TTC549 (cell line): ENCODE measurements at regions not wholly inside any gene's neighbourhood (a gene's known extent, or its start where the extent isn't known, plus 50 kb on each side); places are given as distances from the start of the nearest gene placed in this dataset.
"Not testable (repeated sequence)": the region's sequence is repeated elsewhere in the genome, so short reads cannot be mapped to it uniquely, and the experiment has no call there.

Experiments used
- FAIRE-seq: peaks from 2 replicates; lab custom pipeline; 2012; peaks lifted over from hg19 to GRCh38; lab: Jason Lieb, UNC

DNA sequence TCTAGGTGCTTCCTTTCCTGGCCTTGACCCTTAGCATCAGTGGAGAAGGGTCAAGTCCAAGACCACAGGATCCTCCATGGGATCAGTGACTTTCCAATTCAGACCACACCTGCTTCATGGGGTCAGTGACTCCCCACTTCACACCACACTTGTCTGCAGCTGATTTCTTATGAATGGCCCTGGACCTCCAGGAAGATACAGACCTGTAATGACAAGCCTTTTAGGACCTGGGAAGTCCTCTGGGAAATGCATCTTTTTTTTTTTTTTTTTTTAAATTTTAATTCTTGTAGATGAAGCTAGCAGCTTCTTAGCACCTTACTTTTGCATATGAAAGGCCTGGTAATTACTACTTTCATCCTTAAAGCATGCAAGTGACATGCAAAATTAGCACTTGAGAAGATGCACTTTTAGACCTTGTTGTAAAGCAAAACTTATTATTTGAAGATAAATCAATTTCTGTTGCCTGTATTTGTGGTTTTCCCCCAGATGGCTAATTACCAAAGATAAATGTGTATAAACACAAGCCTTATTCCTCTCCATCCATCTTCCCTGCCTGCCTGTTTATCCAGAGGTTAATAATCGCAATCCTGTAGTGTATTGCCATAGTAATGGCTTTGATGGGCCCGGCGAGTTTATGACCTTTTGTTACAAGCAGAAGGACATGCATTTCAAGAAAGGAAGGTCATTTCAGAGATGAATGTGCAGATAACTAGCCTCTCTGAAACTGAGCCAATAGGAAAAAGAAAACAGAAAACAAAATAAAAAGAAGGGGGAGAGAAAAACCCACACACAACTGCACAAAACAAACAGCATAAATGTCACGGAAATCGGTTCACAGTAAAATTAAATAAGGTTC is 1018.7 kb downstream of the TYW1 start:
- FAIRE-seq: no peak

DNA sequence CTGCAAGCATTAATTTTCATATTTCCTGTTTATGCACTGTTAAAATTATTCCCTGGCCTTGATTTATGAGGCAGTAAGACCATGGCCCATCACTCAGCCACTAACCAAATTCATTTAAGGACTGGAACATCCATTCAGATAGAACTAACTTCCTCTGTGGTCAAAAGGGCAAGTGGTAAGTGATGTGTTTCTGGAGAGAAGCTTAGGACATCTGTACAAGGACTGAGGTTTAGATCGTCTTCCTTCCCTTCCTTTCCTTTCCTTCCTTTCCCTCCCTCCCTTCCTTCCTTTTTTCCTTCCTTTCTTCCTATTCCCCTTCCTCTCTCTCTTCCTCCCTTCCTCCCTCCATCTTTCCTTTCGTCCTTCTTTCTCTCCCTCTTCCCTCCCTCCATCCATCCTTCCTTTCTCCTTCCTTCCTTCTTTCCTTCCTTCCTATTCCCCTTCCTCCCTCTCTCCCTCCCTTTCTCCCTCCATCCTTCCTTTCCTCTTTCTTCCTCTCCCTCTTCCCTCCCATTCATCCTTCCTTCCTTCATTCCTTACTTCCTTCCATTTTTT is 1019.4 kb downstream of the TYW1 start:
- no peak for FAIRE-seq

DNA sequence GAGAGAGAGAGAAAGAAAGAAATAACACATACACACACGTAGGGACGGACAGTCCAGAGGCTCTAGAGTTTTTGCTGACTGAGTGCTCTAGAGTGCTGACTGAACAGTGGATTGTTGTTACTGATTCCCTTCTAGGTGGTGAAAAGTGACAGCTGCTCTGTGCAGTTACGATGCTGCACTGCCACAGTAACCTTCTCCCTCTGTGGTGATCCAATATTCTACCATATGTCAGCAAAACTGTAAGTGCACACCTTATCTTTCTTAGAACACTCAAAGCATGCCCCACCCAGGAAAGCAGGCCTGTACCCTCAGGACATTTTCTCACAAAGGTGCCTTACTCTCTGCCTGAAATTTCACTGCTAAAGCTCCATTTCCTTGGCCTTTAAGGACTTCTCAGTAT is 1023.5 kb downstream of the TYW1 start:
- FAIRE-seq: no peak

DNA sequence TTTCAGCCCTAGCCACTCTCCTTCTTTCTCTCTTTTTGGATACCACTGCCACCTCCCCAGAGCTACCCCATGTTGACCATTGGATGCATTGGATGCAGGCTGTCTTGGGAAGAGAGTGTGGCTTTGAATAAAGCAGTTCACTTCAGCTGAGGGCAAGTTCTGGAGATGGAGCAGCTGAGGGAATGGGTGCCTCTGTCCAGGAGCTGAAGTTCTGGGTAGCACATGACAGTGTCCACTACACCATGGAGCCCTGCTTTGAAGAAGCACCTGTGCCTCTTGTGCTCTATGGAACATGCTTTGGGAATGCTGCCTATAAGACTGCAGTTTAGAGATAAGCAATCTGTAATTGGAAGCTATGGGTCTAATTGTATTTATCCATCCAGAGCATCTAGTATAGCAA is 1028.7 kb downstream of the TYW1 start:
- no peak for FAIRE-seq

DNA sequence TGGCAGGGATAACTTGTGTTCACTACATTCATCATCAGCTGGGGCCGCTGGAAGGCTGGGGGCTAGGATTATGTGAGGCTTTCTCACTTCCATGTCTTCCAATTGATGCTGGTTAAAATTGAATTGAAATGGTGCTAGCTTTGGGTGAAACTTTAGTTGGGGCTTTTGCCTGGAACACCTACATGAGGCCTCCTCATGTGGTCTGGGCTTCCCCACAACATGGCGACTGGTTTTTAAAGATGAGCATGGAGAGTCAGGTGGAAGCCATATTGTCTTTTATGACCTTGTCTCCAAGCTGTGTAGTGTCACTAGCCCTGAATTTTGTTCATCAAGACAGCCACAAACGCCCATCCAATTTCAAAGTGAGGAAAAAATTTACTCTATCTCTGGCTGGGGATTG is 1033.9 kb downstream of the TYW1 start:
- FAIRE-seq: no peak

DNA sequence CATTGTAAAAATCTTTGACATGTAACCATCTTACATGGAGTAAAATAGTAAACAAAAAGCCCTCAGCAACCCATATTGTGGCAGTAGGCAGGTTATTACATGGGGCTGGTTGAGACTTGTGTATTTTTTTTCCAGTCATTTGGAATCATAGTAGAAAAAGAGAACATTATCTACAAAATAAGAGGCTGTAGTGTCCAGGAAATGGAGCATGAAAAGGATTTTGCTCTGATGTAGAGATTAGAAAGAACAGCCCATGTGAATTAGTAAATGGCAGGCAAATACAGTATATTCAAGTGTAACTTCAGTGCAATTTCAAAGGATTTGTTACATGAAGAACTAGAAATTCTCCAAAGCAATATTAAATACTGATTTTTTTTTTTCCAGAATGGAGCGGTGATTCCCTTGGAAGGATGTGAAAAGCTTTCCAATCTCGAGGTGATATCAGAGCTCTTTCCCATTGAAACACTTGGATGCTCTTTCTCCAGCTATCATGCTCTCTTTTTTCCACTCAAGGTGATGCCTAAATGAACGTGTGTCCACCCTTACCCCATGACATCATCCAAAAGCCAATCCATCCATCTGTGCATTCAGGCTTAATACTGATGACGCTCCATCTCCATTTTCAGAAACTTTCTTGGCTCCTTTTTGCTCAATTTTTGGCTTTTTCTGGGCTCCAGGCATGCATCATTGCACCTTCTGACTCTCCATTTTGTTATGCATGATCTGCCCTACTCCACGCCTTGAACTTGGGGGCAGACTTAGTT is 1034.7 kb downstream of the TYW1 start:
- no peak for FAIRE-seq

DNA sequence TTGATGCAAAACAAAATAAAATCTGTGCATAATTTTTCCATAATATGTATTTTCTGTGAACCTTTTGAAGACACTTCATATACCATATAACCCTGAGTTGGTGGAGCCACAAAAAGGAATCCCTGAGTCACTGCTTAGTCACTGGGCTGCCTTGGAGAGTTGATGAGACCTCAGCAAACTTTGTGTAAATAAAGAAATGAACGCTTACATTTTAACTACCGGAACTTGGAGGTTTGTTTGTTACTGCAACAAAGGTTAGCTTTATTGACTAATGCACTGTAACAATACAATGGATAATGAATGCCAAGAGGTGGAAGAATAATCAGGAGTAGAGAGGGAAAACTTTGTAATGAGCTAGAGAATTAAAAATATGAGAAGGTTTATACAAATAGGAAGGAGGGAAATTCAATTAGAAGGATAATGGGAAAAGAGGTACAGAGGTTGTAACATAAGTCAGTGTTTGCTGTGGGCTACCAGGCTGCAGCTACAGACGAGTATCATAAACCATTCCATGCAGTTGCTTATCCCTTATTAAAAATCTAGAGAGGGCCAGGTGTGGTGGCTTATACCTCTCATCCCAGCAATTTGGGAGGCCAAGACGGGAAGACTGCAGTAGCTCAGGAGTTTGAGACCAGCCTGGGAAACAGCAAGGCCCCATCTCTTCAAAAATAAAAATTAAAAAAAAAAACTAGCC is 1042.1 kb downstream of the TYW1 start:
- no peak for FAIRE-seq

DNA sequence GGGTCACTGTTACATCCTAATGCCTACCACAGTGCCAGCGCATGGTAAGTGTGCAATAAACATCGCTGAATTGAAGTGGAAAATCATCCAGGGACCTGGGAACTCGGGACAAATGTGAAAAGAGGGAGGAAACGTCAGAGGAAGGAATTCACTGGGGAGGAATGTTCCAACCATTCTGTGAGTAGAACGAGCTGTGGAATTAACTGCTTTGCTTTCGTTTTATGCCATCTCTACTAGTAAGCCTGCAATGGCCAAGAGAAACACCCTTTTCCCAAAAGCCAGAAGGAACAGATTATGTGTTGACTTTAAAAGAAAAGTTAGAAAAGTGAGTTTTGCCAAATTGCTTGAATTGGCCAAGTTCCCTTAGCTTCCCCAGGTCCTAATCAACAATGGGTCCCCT is 1044.9 kb downstream of the TYW1 start:
- no peak for FAIRE-seq

DNA sequence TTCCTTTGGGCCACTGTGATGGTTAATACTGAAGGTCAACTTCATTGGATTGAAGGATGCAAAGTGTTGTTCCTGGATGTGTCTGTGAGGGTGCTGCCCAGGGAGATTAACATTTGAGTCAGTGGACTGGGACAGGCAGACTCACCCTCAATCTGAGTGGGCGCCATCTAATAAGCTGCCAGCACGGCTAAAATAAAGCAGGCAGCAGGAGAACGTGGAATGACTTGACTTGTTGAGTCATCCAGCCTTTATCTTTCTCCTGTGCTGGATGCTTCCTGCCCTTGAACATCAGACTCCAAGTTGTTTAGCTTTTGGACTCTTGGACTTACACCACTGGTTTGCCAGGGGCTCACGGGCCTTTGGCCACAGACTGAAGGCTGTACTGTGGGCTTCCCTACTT is 1046.9 kb downstream of the TYW1 start:
- FAIRE-seq: no peak

DNA sequence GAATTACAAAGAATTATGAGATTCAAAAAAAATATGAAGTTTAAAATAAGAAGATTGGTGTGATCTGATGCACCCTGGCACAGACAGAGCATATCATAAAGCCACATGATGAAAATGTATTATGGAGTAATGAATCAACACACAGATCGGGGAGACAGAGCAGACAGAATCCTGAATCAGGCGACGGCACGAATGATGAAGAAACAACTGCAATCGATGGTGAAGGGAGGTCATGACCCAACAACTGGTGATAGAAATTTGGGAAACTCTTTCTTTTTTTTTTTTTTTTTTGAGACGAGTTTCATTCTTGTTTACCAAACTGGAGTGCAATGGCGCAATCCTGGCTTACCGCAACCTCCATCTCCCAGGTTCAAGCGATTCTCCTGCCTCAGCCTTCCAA is 1054.0 kb downstream of the TYW1 start:
- FAIRE-seq: no peak

DNA sequence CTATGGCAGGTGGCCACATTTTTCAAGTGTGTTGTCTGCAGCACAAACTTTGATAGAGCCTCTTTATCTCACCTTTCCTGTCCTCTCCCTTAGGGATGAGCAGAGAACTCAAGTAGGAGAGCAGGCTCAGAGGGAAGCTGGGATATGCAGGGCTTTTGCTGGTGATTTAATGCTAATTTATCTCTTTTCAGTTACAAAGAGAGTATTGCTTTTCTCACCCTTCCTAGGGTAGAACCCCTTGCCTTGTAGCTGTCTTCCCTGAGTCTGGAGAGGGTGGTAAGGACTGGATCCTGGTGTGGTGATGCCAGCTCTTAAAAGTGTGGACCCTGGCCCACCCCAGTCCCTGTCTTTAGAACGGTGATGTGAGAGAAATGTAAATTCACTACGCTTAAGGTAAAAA is 1061.4 kb downstream of the TYW1 start:
- no peak for FAIRE-seq

DNA sequence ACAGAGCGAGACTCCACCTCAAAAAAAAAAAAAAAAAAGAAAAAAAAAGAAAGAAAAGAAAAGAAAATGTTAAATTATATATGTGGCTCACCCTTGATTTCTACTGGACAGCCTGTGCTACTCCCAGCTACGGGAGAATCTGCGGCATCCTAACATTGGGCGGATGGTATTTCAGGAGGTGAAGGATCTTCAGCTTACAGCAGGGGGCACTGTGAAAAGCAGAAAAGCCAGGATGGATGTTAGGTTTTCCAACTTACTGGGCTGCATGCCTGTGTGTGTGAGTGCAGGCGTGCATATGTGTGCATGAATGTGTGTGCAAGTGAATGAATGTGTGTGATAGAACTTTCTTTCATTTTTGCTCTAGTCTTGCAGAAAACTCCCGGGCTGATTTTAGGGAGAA is 1066.5 kb downstream of the TYW1 start:
- no peak for FAIRE-seq

DNA sequence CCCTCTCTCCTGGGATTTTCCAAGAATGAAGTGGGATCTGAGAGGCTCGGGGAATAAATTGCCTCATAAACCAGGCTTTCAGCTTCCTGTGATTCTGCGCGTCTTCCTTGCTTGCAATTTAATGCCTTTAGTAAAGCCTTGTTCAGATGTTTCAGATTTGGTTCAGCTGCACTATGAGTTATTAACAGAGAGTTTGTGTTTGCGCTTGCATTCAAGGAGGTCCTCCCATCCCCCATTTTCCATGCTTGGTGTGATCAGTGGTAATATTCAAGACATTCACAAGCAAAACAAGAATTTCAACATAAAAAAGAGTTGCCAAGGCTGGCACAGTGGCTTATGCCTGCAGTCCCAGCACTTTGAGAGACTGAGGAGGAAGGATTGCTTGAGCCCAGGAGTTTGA is 1068.9 kb downstream of the TYW1 start:
- no peak for FAIRE-seq

DNA sequence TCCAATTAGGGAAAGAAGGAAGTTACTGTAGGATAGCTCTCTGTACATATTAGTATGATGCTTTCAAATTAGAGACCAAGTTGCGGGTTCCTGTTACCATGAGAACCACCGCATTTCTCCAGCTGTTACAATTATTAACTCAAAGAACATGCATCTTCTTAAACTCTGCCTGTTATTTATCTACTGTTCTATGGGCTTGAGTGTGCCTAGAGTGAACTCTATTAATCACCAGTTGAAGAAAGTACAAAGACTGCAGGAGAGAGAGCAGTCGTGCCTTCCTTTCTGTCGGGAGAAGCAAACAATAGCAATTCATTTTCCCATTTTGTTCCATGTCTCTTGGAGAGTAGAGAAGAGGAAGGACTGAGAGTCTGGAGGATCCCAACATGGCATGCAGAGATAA is 1071.2 kb downstream of the TYW1 start:
- no peak for FAIRE-seq

DNA sequence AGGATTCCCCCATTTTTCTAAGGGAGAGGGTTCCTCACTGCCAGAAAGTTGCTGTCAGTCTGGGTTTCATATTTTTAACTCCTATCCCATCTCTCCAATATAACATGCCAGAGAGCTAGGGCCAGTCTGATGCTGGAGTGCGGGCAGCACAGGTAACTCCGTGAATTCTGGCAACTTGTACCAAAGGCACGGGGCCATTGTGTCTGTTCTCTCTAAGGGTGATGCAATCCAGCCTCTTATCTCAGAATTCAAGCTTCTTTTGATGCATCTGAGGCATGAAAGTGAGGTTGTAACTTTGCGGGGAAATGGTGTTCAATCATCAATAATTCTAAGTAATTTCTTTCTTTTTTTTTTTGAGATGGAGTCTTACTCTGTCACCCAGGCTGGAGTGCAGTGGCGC is 1074.4 kb downstream of the TYW1 start:
- no peak for FAIRE-seq

DNA sequence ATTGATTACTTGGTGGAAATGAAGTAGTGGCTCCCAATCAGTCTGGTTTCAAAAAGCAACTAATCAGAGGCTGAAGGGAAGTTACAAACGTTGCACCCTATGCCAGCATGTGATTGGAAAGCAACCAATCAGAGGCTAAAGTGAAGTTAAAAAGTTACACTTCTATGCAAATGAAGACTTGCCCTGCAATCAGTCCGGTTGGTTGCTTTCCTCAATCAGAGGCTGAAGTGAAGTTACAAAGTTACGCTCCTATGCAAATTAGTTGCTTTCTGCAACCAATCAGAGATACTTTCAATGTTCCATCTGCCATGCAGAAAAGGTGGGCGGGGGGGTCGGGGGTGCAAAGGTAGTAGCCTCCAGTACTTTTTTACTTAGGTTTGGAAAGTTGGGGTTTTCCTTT is 1077.1 kb downstream of the TYW1 start:
- FAIRE-seq: no peak

DNA sequence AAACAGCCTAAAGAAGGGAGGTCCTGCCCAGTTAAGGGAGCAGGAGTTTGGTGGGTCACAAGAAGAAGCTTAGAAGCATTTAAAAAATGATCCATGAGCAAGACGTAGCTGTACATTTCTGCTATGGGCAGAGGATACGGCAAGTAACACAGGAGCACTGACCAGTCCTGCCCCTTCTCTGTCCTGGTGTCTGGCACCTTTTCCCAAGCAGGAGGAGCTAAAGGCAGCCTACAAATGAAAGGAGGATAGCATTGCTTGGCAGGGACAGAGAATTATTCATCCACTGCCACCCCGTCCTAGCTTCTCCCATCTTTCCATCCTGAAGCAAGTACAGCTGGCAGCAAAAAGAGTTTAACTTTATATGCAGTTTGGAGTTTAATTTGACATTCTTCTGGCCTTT is 1077.6 kb downstream of the TYW1 start:
- no peak for FAIRE-seq

DNA sequence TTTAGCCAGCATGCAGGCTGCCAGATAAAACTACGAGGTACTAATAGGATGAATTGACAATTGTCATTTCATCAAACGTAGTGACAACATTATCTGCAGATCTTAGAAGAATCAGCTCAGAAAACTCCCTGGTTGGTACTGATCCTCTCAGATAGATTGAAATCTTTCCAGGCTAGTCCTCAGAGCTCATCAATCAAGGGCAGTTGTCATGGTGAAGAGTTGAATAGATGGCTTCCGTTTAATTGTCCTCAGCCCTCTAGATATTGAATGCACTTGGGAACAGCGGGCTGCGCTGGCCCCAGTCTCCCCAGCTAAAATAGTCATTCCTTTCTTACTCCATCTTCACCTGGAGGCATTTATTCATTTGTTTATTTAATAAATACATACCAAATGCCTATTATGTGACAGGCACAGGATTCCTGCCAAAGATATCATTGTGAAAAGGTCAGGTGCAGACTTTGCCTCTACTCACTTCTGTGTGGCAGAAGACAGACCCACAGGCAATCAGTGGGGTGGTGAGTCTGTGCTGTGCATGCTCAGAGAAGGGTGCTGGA is 1081.6 kb downstream of the TYW1 start:
- no peak for FAIRE-seq

DNA sequence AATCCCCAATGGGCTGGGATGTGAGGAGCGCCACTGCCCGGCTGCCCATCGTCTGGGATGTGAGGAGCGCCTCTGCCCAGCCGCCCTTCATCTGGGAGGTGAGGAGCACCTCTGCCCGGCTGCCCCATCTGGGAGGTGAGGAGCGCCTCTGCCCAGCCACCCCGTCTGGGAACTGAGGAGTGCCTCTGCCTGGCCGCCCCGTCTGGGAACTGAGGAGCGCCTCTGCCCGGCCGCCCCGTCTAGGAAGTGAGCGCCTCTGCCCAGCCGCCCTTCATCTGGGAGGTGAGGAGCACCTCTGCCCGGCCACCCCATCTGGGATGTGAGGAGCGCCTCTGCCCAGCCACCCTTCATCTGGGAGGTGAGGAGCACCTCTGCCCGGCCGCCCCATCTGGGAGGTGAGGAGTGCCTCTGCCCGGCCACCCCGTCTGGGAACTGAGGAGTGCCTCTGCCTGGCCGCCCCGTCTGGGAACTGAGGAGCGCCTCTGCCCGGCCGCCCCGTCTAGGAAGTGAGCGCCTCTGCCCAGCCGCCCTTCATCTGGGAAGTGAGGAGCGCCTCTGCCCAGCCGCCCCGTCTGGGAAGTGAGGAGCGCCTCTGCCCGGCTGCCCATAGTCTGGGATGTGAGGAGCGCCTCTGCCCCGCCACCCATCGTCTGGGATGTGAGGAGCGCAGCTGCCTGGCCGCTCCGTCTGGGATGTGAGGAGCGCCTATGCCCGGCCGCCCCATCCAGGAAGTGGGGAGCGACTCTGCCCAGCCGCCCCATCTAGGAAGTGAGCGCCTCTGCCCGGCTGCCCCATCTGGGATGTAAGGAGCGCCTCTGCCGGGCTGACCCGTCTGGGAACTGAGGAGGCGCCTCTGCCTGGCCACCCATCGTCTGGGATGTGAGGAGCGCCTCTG is 1085.7 kb downstream of the TYW1 start:
- FAIRE-seq: not testable (repeated sequence)

DNA sequence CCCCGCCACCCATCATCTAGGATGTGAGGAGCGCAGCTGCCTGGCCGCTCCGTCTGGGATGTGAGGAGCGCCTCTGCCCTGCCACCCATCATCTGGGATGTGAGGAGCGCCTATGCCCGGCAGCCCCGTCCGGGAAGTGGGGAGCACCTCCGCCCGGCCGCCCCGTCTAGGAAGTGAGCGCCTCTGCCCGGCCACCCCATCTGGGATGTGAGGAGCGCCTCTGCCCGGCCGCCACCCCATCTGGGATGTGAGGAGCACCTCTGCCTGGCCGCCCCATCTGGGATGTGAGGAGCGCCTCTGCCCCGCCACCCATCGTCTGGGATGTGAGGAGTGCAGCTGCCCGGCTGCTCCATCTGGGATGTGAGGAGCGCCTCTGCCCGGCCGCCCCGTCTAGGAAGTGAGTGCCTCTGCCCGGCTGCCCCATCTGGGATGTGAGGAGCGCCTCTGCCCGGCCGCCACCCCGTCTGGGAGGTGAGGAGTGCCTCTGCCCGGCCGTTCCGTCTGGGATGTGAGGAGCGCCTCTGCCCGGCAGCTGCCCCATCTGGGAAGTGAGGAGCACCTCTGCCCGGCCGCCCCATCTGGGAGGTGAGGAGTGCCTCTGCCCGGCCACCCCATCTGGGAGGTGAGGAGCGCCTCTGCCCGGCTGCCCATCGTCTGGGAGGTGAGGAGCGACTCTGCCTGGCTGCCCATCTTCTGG is 1086.5 kb downstream of the TYW1 start:
- not testable (repeated sequence) for FAIRE-seq

DNA sequence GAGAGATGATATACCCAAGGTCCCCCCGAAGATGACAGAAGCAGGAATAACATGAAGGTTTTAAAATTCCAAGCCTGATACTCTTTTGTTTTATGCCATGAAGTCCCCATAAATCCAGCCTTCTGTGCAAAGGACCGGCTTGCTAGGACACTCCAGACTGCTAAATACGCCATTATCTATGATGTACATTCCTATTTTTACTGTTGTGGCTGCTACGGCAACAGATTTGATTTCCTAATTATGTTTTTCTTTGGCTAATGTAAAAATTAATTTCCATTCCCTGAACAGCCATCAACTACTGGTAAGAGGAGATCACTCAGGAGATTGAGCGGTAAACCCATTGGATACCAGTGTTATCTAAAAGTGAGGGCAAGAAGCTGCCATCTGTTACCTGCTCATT is 1090.8 kb downstream of the TYW1 start:
- FAIRE-seq: no peak
